ENCODE measurements at regions not wholly inside any gene's neighbourhood (a gene's known extent, or its start where the extent isn't known, plus 50 kb on each side); places are given as distances from the start of the nearest gene placed in this dataset.
"Not testable (repeated sequence)": the region's sequence is repeated elsewhere in the genome, so short reads cannot be mapped to it uniquely, and the experiment has no call there.

GRCh38 chr3:105093371-105094252, 273.1 kb upstream of the ALCAM start:
- no peak for DNase-seq

DNA sequence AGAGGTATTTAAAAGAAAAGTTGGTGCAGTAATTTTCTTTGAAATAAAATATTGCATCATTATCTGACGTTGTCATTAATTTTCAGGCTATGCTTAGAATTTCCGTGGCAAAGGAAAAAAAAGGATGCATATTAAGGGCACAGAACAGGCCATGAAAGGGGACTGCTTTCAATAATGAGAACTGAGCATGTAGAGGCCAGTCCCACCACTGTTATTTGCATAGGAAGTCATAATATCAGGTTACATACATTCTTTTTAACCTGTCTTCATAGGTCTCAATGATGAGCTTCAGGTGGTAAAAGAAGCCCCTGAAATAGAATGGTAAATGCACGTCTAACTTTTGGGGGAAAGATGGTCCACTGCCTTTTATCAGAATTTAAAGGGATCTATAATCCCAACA, 272.1 kb upstream of the ALCAM start:
- DNase-seq, result no peak

DNA sequence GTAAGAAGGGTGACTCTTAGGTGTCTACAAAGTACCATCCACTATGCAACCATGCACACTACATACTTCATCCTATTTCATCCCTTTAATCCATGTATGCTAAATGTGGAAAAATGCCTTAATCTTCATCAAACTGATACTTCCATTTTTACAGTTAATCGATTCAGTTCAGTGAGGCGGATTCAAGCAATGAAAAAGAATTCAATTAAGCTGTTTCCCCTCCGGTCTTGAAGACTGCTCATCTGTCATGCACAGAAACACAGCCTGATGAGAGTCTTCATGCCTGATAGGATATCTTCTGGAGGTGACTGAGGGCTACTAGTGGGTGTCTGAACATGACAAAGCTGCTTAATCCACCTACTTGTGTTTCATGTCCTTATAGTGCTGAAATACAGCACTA, 270.6 kb upstream of the ALCAM start:
- no peak for DNase-seq

GRCh38 chr3:105101603-105102002, 265.1 kb upstream of the ALCAM start:
- DNase-seq, result no peak

- DNase-seq, result no peak
Measured at GRCh38 chr3:105103139-105103538, 263.6 kb upstream of the ALCAM start.

- DNase-seq, result no peak
Measured at GRCh38 chr3:105108823-105109222, 257.9 kb upstream of the ALCAM start.

GRCh38 chr3:105118905-105119304, 247.8 kb upstream of the ALCAM start:
- DNase-seq, result no peak

DNA sequence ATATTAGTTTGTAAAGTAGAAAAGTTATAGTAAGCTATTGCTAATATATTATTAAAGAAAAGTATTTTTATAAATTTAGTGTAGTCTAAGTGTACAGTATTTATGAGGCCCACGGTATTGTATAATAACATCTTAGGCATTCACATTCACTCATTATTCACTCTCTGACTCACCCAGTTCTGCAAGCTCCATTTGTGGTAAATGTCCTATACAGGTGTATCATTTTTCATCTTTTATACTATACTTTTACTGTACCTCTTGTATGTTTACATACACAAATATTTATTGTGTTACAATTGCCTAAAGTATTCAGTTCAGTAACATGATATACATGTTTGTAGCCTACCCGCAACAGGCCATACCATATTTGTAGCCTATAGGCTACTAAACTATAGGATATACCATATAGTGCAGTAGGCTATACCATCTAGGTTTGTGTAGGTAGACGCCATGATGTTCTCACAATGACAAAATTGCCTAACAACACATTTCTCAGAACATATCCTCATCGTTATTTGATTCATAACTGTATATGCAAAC, 246.8 kb upstream of the ALCAM start:
- DNase-seq, result no peak

- DNase-seq, result no peak
Measured at GRCh38 chr3:105130911-105131310, 235.8 kb upstream of the ALCAM start.

GRCh38 chr3:105137911-105138310, 228.8 kb upstream of the ALCAM start:
- DNase-seq, result no peak

DNA sequence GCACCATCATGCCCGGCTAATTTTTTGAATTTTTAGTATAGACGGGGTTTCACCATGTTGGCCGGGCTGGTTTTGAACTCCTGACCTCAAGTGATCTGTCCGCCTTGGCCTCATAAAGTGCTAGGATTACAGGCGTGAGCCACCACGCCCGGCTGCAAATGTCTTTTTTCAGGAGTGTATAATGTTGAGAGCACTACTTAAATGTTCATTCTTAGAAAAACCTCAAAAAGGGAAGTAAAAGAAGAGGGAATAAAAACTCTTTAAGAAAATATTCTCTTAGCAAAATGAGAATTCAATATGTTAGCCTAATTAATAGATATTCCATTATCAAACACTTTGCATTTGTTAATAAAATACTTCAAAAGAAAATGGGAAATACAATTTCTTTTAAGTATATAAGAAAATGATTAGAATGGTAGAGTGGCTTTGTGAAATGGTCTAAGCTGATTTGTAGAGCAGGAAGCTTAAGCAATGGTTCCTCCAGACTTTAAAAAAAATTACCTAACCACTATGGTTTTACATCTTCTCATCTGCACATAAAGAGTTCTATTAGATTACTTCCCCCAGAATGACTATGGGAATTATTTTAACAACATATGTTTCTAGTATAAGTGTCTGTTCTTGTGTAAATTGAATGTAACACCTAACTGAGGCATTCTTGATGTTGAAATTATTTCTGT, 226.7 kb upstream of the ALCAM start:
- DNase-seq, result no peak

DNA sequence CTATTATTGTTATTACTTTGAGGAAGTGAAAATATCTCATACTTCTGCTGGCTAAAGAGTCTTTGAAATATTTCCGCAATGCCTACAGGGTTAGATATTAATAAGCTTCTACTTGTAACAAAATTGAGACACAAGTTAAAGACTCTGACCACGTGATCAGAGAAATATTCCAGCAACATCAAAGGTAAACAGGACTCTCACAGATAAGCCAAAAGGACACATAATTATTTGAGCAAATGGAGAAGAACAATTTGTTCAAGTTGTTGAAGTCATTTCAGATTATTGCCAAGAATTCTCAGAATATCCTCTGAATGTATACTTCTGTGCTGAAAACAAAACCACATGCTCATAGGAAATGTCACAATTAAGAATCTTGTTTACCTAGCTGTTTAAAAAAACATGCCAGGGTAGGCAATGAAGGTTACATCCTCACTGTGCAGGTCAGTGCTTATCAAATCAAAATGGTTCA, 225.8 kb upstream of the ALCAM start:
- DNase-seq, result no peak

- no peak for DNase-seq
Measured at GRCh38 chr3:105144837-105145236, 221.9 kb upstream of the ALCAM start.

GRCh38 chr3:105145511-105145910, 221.2 kb upstream of the ALCAM start:
- DNase-seq, result no peak

- DNase-seq, result not testable (repeated sequence)
Measured at GRCh38 chr3:105149197-105149596, 217.5 kb upstream of the ALCAM start.

DNA sequence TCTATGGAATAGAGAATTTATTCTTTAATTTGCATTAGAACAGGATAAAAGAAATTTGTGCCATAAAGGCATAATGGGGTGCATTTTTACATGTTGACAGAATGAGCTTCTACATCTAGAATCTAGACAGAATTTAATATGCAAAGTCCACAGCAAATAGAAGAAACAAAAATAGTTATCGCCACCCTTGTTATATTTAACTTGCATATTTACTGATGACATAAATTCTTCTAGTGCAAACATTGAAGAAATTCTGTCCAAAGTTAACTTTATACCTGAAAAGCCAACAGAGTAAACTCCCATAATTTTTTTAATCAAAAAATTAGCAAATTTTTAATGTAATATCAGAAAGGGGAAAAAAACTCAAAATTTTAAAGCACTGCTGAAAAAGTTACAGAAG, 213.7 kb upstream of the ALCAM start:
- DNase-seq, result no peak

DNA sequence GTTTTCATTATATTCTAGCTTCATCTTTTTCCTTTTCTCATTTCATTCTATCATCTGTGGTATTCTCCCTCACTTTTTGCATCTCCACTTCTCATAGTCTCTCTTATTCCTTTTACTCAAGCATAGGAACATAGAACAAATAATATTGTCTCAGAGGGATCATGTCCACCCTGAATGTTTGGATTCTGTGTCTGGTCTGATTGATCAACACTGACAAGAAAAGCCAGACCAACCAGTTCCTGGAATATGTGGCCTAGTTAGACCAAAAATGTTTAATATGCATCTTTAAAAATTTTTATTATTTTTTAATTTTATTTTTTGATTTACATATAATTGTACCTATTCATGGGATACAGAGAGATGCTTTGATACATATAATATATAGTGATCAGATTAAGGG, 212.0 kb upstream of the ALCAM start:
- no peak for DNase-seq

DNA sequence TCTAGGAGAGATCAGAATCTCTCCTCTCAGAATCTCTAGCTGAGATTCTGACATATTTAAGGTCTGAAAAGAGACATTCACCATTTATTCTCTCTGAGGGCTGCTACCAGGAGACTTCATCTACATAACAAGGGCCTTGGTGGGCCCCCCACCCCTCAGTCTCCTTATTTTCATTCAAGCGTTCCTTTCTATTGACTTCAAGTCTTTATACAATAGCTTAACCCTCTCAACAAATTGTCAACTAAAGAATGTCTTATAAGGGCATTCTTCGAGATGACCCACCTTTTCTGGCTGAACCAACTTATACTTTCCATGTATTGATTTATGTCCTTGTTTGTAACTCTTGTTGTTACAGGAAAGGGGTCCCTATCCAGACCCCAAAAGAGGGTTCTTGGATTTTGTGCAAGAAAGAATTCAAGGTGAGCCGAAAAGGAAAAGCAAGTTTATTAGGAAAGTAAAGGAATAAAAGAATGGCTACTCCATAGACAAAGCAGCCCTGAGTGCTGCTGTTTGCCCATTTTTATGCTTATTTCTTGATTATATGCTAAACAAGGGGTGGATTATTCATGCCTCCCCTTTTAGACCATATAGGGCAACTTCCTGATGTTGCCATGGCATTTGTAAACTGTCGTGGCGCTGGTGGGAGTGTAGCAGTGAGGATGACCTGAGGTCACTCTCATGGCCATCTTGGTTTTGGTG, 209.5 kb upstream of the ALCAM start:
- DNase-seq, result no peak

DNA sequence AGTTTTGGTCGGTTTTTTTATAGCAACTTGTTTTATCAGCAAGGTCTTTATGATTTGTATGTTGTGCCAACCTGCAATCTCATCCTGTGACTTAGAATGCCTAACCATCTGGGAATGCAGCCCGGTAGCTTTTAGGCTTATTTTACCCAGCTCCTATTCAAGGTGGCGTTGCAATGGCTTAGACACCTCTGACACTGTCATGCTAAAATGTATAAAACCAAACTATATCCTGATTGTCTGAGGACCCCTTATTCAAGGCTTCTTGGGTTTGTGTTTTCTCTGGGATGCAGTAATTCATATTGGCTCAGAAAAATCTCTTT, 209.0 kb upstream of the ALCAM start:
- DNase-seq, result no peak

GRCh38 chr3:105158286-105158685, 208.4 kb upstream of the ALCAM start:
- DNase-seq, result no peak

DNA sequence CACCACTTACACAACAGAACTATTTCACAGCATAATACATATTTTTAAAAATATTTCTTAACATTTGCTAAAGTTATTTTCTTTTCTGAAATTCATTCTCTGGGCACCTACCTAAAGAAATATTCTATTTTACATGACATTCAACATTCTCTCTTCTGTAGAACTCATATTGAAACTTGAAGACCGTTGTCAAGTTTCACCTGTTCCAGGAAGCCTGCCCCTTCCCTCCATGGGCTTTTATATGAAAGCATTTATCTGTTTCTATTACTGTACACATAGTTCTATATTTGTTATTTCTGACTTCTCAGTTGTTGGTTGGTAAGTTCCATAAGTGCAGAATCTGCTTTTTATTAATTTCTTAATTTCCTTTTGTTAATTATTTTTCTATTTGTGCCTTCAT, 204.3 kb upstream of the ALCAM start:
- no peak for DNase-seq

DNA sequence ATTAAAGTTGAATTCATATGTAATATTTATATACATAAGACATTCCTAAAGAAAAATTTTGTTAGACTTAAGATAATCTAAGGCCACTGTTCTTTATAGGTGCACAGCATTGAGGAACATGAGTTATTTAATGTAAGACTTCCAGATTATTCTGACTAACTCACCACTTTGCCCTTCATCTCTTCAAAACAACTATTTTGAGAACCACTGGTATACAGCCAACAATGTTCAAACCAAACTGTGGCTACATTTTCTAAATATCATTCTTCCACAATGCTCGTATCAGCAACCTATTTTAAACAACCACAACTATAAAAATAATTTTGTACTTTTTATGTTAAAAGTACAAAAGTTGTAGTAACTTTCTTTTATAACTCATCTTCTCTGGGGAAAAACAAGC, 199.8 kb upstream of the ALCAM start:
- DNase-seq, result no peak

GRCh38 chr3:105170423-105170822, 196.3 kb upstream of the ALCAM start:
- no peak for DNase-seq
